Tibial nerve (tissue), 4 donors: ENCODE measurements at regions not wholly inside any gene's neighbourhood (a gene's known extent, or its start where the extent isn't known, plus 50 kb on each side); places are given as distances from the start of the nearest gene placed in this dataset.

Source experiments
- DNase-seq, 2 donors: peaks; one replicate each; pipeline ENCODE4 v3.0.0-alpha.2; 2019; ENCODE audit warnings: low spot score in 2 of 2
- H3K27ac ChIP-seq, 4 donors: fragments of 200-600 bp; sonication (generic) in 3 of 4; one replicate each; pipeline ENCODE4 v1.5.1; 2017 to 2019; ENCODE audit warnings: mild to moderate bottlenecking in 1 of 4
- H3K27me3 ChIP-seq, 2 donors: fragments of 200-600 bp; sonication (generic) in 1 of 2; one replicate each; pipeline versions ENCODE4 v1.5.1 to v1.6.0; 2017 to 2019
- H3K36me3 ChIP-seq, 3 donors: fragments of 200-600 bp; sonication (generic); one replicate each; pipeline ENCODE4 v1.5.1; 2018 to 2019
- H3K4me1 ChIP-seq, 4 donors: fragments of 200-600 bp; sonication (generic) in 3 of 4; one replicate each; pipeline ENCODE4 v1.5.1; 2017 to 2019
- H3K4me3 ChIP-seq, 4 donors: fragments of 200-600 bp; sonication (generic) in 3 of 4; one replicate each; pipeline ENCODE4 v1.5.1; 2017 to 2019; ENCODE audit warnings: mild to moderate bottlenecking in 1 of 4, moderate library complexity in 1 of 4
- H3K9me3 ChIP-seq, 4 donors: fragments of 200-600 bp; sonication (generic) in 3 of 4; one replicate each; pipeline ENCODE4 v1.5.1; 2017 to 2019
- CTCF ChIP-seq, 5 experiments: fragments of 200-600 bp in 3 of 5; fragments of 450-650 bp in 2 of 5; sonication (generic) in 3 of 5; IDR thresholded peaks; one replicate each; pipeline ENCODE4 v1.5.1; 2016 to 2019; ENCODE audit warnings: antibody characterized with exemption in 5 of 5, mild to moderate bottlenecking in 3 of 5, moderate library complexity in 2 of 5
- EP300 ChIP-seq, 2 donors: sonication (generic); formaldehyde crosslinking; IDR thresholded peaks; one replicate each; pipeline ENCODE4 v1.6.1; 2017; ENCODE audit warnings: antibody characterized with exemption in 2 of 2, mild to moderate bottlenecking in 1 of 2
- POLR2A ChIP-seq, 2 donors: fragments of 450-650 bp; IDR thresholded peaks; one replicate each; pipeline ENCODE4 v1.6.1; 2017; ENCODE audit warnings: antibody characterized with exemption in 2 of 2, mild to moderate bottlenecking in 2 of 2, moderate library complexity in 2 of 2
- WGBS, 2 donors: methylation state at CpG; one replicate each; pipeline ENCODE4 v1.1.5; 2018; 5-methylcytosine and 5-hydroxymethylcytosine counted together

DNA sequence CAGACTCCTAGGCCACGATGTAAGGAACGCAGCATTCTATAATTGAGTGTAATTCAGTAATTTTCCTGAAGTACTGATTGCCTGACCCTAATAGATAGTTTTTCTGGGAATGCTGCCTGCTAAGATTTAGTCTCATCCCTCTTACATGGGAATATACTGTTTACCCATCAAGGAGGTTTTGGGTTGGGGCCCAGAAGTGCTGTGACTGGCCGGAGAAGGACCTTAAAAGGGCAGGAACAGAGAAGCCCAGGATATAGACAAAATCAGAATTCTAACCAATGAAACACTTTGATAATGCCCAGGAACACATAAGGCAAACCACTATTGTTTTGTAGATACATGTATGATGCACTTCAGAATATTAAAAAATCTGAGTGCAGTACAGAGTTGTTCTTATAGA, 111.6 kb downstream of the RGS2 start:
- no peaks in the 10 kb centered on the region for H3K9me3 ChIP-seq
- 80 to 84% methylated on average over 3 of the region's 3 CpGs for WGBS, 2 donors
- no peak for TF ChIP-seq CTCF (IDR thresholded peaks at IDR 0.05)
- no peak for TF ChIP-seq POLR2A (IDR thresholded peaks at IDR 0.05)
- TF ChIP-seq EP300 (IDR thresholded peaks at IDR 0.05): no peak
- H3K36me3 ChIP-seq: no peaks in the 10 kb centered on the region
- DNase-seq: no peak
- H3K27me3 ChIP-seq: no peaks in the 10 kb centered on the region
- no peak overlapping the region for H3K27ac ChIP-seq
- H3K4me1 ChIP-seq: no peaks in the 10 kb centered on the region
- H3K4me3 ChIP-seq: no peak overlapping the region

DNA sequence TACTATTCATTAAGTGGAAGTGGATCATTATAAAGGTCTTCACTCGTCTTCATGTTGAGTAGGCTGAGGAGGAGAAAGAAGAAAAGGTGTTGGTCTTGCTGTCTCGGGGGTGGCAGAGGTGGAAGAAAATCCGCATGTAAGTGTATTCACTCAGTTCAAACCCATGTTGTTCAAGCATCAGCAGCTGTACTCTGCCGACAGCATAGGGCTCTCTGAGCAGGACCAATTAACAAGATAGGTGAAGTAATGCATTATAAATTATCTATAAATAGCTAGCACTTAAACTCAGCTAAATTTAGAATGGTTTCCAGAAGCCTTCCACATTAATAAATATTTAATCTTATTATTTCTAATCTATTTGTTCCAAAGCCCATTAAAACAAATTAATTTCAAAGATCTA, 116.8 kb downstream of the RGS2 start:
- Histone ChIP-seq H3K4me1 (no peaks in the 10 kb centered on the region), H3K36me3 (no peaks in the 10 kb centered on the region), H3K27ac (no peak overlapping the region), H3K27me3 (no peaks in the 10 kb centered on the region), H3K9me3 (peaks cover 0 to 8% (median 0%) of the 10 kb centered on the region in 4 donors), H3K4me3 (no peak overlapping the region)
- no peak for TF ChIP-seq POLR2A (IDR thresholded peaks at IDR 0.05)
- no peak for TF ChIP-seq CTCF (IDR thresholded peaks at IDR 0.05)
- no peak for TF ChIP-seq EP300 (IDR thresholded peaks at IDR 0.05)
- 80 to 85% methylated on average over 4 of the region's 4 CpGs for WGBS, 2 donors
- no peak for DNase-seq

GRCh38 chr1:192926736-192927135, 117.9 kb downstream of the RGS2 start:
- no peak overlapping the region for H3K4me3 ChIP-seq
- no peak for DNase-seq
- no peak overlapping the region for H3K27ac ChIP-seq
- H3K9me3 ChIP-seq: peaks cover 0 to 8% (median 0%) of the 10 kb centered on the region in 4 donors
- no peaks in the 10 kb centered on the region for H3K27me3 ChIP-seq
- TF ChIP-seq CTCF (IDR thresholded peaks at IDR 0.05) (no peak), POLR2A (IDR thresholded peaks at IDR 0.05) (no peak), EP300 (IDR thresholded peaks at IDR 0.05) (no peak)
- no peaks in the 10 kb centered on the region for H3K4me1 ChIP-seq
- H3K36me3 ChIP-seq: no peaks in the 10 kb centered on the region
- WGBS, 2 donors: 86 to 89% methylated on average over 5 of the region's 5 CpGs

DNA sequence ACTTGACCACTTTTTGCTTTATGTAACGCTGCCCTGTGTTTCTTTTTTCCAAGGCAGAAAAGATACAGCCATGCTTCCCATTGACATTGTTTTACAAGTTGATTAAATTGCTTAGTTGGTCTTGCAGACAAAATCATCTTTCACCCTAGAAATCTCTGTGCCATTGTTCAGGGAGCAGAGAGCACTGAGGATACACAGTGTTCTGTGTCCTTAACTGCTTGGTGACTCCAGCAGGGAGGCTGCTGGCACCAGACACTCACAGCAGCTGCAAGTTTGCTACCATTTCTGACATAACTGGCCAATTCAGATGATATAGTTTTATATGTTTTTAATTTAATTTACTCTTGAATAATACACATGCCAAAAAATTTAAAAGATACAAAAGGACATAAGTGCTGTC, 118.7 kb downstream of the RGS2 start:
- no peaks in the 10 kb centered on the region for H3K4me1 ChIP-seq
- no peak for TF ChIP-seq POLR2A (IDR thresholded peaks at IDR 0.05)
- TF ChIP-seq EP300 (IDR thresholded peaks at IDR 0.05): no peak
- TF ChIP-seq CTCF (IDR thresholded peaks at IDR 0.05): no peak
- 45 to 81% methylated on average over 1 of the region's 1 CpG for WGBS, 2 donors

DNA sequence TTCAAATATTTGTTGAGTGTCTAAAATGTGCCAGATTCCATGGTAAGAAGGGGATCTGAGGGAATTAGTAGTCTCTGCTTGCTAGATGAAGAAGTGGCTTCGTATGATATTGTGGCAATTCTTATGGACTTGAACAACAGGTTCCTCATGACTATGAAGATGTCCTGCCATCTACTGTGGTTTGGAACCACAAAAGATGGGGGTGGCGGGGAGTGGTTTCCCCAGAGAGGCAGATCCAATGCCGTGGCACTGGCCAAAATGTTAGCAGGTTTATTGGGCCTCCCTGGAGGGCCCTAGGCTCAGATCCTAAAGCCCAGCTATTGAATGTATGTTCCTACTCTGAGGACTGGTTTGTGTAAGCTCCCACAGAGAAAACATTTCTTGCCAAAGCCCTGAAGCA, 120.8 kb downstream of the RGS2 start:
- DNase-seq: no peak

More for the DNA sequence above, 118.7 kb downstream of the RGS2 start:
- DNase-seq: no peak
- peaks cover 0 to 8% (median 0%) of the 10 kb centered on the region in 4 donors for H3K9me3 ChIP-seq
- H3K27me3 ChIP-seq: no peaks in the 10 kb centered on the region
- no peak overlapping the region for H3K4me3 ChIP-seq
- H3K36me3 ChIP-seq: no peaks in the 10 kb centered on the region
- H3K27ac ChIP-seq: no peak overlapping the region

More for the DNA sequence above, 120.8 kb downstream of the RGS2 start:
- Histone ChIP-seq H3K27me3 (no peaks in the 10 kb centered on the region), H3K4me3 (no peak overlapping the region), H3K9me3 (peaks cover 0 to 8% (median 0%) of the 10 kb centered on the region in 4 donors), H3K4me1 (no peaks in the 10 kb centered on the region), H3K36me3 (no peaks in the 10 kb centered on the region), H3K27ac (no peak overlapping the region)
- WGBS, 2 donors: 57 to 66% methylated on average over 3 of the region's 3 CpGs
- TF ChIP-seq EP300 (IDR thresholded peaks at IDR 0.05) (no peak), POLR2A (IDR thresholded peaks at IDR 0.05) (no peak), CTCF (IDR thresholded peaks at IDR 0.05) (no peak)
